Putamen (tissue), 1 donor: ENCODE measurements at regions not wholly inside any gene's neighbourhood (a gene's known extent, or its start where the extent isn't known, plus 50 kb on each side); places are given as distances from the start of the nearest gene placed in this dataset.
"Not testable (repeated sequence)": the region's sequence is repeated elsewhere in the genome, so short reads cannot be mapped to it uniquely, and the experiment has no call there.

Experiments used
- DNase-seq: peaks from one replicate; pipeline ENCODE4 v3.0.0-alpha.2; 2016; ENCODE audit warnings: low spot score

DNA sequence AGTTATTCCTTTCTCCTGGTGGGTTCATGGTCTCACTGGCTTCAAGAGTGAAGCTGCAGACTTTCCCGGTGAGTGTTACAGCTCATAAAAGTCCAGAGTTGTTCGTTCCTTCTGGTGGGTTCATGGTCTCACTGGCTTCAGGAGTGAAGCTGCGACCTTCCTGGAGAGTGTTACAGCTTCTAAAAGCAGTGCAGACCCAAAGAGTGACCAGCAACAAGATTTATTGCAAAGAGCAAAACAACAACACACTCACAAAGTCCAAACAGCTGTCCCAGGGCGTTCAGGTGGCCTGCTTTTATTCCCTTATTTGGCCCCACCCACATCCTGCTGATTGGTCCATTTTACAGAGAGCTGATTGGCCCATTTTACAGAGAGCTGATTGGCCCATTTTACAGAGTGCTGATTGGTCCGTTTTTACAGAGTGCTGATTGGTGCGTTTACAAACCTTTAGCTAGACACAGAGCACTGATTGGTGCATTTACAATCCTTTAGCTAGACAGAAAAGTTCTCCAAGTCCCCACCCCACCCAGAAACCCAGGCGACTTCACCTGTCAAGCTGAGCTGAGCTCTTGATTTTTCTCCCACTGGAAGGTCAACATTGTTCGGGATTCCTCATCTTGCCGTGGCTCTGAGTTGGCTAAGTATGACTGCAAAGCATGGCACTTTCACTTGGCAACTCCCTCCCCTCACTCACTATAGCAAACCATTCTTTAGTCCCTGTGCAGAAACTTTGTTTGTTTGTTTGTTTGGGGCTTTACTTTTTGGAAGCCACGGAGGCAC is 87.3 kb upstream of the EEPD1 start:
- not testable (repeated sequence) for DNase-seq

DNA sequence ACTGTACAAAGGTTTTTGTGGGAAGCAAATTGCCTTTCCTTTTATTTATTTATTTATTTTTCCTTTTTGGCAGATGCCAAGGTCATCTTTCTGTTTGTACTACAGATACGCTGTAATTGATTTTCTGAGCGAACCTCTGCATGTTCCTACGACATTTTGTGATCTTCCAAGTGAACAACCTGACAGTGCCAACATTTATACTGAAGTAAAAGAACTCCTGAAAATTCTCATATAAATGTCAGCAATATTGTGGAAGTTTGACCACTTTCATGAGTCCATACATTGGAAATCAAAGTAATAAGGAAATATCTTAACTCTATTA is 86.8 kb upstream of the EEPD1 start:
- DNase-seq = no peak

DNA sequence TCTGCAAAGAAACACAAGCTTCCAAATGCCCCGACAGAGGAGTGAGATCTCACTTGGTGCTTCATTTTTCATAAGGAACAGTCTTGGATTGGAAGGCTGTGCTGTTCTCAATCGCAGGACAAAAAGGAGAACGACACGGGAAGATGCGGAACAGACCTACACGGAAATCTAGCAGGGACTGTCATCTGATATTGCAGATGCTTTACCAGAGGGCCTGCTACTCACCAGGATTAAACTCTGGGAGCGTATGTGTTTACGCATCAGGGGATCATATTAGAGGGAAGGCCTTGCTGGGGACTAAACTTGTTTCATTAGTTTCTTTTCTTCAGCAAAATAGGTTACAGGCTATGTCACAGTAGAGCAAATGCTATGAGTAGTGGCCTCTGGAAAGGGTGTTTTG is 82.8 kb upstream of the EEPD1 start:
- no peak for DNase-seq

DNA sequence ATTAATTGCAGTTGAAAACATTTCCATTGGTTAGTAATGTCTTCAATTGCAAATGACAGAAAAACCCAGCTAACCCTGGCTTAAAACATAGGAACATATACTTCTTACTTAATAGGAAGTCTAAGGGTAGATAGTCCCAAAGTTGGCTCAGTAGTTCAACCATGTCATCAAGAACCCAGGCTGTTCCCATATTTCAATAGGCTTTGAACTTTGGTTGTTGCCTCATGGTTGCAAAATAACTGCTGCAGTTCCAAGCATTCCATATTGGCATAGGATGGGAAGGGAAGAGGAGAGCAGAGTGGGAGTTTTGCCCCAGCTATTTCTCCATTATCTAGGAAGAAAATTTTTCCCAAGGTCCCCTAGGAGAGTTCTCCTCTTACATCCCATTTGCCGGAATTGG is 81.4 kb upstream of the EEPD1 start:
- DNase-seq = no peak

DNA sequence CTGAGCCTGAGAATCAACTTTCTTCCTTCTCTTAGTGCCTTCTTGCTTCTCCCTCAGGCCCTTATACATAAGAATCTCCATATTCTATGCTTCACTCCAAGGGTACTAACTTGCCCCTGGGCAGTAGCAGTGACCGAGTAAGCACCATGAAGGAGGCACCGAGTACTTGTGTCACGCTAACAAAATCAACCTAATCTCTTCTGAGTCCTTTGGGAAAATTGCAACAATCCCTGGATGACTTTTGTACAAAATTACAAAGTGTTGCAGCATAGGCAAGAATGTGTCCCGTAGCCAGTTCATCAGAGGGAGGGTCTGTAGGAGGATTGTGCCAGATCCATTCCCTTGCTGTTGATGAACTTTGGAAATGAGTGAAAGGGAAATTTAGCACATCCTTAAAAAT is 80.4 kb upstream of the EEPD1 start:
- no peak for DNase-seq

DNA sequence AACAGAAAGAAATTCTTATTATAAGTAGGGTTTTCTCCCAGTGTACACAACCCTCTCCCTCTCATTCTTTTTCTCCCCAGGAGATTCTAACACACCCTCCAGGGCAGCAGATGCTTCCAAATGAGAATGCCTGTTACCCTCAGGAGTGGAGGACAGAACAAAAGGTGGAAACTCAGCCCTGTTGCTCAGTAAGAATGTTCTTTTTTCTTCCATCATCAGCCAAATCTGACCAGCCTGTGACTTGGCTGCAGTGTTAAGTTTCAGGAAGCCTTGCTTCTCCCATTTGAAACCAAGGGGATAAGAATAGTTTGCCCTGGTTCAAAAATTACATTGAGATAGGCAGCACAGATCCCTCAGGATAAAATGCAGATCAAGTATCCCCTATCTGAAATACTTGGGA is 77.5 kb upstream of the EEPD1 start:
- no peak for DNase-seq

DNA sequence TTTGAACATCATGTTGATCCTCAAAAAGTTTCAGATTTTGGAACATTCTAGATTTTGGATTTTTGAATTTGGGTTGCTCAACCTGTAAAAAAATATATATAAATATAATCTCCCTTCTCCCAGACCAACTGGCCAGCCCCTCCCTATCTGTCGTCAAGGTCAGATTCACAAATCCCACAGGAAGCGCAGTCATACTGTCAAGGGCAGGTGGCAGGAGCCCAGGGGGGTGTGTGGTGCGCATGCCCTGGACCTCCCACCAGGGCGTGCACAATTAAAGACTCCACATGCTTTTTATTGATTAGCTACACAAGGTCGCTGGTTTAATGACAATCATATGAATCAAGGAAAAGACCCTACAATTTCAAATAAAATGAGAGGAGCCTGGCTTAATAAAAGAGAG is 77.0 kb upstream of the EEPD1 start:
- DNase-seq = no peak

DNA sequence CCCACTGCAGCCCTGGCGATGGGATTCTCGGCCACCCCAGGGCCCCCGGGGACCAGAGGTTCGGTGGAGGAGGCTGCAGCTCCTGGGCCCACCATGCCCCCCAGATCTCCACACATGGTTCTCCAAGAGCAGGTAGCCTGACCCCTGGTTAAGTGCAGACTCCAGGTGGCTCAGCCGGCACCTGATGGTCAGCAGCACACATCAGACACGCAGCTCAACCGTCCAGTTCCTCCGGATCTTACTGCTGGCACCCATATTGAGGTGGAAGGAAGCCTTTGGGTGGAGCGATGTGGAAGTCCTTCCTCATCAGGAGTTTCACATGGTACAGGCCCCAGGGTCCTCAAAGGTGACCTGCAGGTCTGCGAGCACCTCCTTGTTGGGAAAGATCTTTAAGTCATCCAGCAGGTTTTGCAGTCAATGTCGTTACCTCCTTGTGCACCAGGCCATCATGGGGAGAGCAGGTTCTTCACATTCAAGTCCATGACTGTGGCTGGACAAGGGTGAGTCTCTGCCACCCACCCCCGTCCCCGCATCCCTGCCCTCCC is 74.2 kb upstream of the EEPD1 start:
- DNase-seq = no peak

DNA sequence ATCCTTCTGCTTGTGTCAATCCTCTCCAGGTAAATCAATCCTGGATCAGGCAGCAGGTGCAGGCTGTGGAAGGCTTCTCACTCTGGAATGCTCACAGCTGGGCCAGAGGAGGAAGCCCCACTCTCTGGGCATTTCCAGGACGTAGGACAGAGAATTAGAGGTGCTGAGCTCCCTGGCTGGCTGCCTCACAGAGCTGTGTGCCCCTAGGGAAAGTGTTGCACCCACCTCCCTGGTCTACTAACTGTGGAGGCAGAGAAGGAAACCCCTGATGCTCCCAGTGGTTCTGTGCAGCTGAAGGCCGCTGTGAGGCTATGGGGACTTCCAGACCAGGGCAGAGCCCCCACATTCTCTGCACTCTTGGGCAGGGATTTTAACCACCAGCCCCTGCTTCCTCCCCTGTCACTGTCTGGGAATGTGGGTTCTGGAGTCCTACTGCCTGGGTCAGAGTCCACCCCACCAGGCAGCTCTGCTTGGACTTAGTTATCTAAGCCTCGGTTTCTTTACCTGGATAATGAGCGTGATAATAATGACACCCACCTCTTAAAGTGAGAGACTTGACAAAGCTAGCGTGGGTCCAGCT is 73.5 kb upstream of the EEPD1 start:
- no peak for DNase-seq

DNA sequence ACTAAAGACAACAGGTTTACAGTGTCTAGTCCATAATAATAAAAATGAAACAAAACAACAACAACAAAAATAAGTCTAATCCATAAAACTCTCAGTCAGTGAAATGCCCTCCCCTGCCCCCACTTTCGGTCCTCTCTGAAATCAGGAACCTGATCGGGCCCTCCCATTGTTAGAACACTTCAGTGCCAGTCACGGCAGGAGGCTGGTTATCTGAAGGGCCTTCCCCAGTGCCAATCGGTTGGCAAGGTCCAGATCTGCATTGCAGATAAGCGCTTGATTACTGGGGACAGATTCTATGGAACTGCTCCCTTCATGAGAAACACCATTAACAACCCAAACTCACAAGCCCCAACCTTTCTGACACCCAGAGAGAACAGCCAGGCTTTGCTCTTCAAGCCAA is 72.2 kb upstream of the EEPD1 start:
- no peak for DNase-seq

DNA sequence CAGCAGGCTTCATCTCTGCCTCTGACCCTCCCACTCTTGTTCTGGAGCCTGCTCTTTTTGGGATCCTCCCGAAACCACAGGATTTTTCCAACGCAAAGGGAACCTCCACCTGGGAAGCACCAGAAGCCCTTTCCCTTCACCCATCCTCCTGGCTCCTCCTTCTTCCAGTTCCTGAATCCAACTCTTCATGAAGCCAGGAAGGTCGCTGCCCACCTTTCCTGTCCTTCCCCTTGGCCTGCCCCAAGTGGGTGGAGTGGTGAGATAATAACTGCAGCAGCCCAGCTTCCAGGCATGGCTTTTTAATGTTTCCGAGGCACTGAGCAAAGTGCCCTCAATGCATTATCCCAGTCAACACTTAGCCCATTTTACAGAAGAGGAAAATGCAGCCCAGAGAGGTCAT is 70.8 kb upstream of the EEPD1 start:
- DNase-seq = no peak

DNA sequence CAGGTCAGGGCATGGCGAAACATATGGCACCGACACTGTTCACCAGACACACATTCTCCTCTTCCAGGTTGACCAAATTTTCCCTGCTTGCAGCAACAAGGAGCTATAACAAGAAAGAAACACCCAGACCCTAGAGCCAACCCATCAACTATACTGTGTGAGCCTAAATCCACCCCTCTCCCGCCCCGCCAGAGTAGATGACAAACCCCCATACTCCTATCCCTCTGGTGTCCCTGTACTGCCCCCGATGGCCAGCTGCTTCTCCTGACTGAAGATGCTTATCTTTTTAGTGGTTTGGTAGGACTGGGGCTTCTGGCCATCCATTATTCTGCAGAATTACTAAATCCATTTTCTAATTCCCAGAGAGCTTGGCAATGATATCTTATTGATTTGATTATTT is 70.1 kb upstream of the EEPD1 start:
- no peak for DNase-seq

DNA sequence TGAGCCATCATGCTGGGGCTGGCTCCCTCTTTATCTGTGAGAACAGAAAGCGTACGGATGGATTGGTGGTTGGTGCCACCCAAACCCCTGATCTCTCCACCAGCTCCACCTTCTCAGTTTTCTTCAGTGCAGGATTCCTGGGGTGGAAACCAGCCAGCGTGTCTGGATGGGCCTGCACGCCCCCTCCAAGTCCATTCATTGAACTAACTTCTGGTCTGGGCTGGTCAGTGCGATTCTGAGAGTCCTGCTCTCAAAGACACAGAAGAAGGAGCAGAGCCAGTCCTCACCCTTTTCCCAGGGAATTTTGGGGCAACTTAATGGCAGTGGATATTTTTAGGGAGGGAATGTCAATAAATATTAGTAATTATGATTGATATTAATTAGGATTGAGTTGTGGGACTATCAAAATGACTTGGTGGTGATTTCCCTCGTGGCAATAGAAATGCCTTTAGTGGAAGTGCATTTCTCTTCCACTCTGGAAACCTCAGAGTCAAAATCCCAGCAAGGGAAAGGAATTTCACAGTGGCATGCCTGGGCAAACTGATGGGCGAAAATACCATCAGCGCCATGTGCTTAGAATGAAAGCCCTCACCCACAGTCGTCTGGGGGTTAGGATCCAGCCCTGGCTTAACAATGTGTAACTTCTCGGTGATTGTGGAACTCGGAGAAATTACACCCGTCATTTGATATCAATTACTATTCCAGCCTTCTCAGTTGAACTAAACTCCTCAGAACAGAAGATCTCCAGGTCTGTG is 69.3 kb upstream of the EEPD1 start:
- DNase-seq = no peak

DNA sequence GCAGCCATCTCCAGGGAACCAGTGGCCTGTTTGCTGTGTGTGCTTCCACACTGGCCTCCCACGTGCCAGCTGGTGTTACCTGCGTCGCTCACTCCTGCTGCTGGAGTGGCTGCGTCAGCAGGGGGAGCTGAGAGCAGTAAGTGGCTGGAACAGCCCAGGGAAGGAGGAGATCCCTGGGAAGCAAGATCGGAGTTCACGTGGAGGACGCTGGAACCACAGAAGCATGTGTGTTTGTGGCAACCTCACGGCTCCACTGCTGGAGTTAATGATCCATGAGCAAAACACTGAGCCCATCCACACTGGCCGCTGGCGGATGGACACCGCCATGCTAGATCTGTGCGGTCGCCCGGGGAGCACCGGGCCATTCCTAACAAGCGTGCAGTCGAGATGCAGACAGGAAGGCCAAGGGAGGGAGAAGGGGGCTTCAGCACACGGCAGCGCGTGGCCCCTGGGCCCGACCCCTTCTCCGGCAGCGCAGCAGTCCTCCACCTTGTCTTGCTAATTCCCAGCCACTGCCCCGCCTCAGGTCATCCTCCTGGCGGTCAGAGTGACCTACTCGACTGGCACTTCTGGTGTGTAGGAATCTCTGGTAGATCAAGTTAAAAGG is 68.5 kb upstream of the EEPD1 start:
- DNase-seq = no peak

DNA sequence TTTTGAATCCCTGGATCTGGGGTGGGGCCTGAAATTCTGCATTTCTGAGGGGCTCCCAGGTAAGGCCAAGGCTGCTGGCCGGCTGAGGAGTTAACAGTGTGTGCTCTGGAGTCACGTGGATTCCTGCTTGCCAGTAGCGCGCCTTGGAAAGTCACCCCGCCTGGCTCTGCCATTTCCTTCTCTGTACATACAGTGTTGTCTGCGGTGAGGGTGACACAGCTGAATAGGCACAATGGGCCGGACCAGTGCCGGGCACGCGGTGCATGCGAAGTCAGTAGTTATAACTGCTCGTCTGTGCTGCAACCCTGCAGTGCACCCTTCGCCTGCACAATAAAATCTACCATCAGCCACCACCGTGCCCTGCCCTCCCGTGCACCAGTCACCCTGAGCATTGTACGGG is 68.0 kb upstream of the EEPD1 start:
- DNase-seq = no peak

DNA sequence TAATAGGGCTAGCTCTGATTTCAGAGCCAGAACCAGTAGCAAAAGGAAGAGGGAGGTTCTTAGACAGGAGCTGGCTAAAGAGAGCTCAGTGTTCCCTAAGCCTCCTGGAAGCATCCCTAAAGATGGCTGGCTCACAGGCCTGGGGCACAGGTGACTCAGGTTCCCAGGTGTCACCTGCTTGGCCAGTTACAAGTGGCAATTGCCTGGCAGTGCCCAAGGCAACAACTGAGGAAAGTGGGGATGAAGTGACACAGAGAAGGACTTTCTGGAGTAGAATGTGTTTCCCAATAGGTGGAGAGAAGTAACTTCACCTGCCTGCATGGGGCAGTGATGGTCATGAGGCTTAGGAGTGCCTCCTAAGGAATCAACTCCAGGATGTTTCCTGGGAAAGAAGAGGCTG is 66.5 kb upstream of the EEPD1 start:
- no peak for DNase-seq

DNA sequence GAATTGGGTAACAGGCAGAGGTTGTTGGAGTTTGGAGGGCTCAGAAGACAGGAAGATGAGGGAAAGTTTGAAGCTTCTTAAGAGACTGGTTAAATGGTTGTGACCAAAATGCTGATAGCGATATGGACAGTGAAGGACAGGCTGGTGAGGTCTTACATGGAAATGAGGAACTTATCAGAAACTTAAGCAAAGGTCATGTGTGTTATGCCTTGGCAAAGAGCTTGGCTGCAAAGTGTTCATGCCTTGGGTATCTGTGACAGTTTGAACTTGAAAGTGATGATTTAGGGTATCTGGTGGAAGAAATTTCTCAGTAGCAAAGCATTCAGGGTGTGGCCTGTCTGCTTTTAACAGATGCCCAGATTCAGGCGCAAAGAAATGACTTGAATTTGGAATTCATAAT is 64.5 kb upstream of the EEPD1 start:
- DNase-seq = no peak

DNA sequence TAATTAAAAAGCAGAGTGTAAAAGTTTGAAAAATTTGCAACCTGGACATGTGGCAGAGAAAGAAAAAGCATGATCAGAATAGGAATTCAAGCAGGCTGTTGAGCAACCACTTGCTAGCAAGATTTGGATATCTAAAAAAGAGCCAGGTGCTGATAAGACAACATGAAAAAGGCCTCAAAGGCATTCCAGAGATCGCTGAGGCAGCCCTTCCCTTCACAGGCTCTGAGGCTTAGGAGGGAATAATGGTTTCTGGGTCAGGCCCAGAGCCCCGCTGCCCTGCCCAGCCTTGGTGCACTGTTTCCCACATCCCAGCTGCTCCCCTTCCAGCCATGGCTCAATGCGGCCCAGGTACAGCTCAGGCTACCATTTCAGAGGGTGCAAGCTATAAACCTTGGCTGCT is 64.1 kb upstream of the EEPD1 start:
- no peak for DNase-seq

DNA sequence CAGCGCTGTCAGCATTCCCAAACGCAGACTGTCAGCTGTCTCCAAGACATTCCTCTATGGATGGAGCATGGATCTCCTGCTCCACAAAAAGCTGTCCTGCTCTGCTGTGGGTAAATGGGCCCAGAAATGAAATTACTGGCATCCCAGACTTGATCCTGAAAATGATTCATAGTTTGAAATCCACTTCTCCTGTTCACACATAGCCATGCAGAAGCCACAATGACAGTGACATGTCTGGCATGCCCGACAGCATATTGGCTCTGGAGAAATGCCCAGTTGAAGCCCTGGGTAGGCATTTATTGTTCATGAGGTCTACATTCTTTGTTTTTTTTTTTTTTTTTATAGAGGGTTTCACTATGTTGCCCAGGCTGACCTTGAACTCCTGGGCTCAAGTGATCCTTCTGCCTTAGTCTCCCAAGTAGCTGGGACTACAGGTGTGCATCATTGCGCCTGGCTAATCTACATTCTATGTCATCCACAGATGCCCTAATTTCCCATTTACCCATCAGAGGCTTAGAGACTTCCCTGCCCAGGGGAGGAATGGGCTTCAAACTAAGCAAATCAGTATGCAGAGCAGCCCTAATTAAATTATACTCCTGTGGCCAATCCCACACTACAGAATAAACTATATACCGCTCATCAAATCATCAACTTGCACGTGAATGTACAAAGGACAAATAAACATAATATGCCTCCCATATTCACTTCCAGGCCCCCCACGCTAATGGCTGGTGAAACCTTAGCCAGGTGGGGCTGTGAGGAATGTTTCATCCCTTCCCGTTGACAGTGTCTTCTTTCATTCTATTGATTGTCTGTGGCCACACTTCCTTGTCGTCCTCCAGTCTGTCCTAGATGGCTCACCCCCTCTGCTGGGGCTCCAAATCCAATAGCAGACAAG is 61.8 kb upstream of the EEPD1 start:
- no peak for DNase-seq

DNA sequence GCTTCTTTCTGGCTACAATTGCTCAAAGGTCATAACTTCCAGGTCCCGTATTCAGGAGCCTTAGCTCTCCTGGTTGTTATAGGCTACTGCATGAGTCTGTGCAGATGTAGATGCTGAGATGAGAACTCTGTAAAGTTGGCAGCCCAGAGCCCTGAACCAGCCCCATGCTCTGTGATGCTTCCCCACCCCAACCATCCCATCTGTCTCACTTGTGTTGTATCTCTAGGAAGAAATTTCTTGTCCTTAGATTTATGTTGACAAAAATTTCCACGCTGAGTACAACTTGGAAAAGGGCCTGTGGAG is 61.2 kb upstream of the EEPD1 start:
- DNase-seq = no peak

DNA sequence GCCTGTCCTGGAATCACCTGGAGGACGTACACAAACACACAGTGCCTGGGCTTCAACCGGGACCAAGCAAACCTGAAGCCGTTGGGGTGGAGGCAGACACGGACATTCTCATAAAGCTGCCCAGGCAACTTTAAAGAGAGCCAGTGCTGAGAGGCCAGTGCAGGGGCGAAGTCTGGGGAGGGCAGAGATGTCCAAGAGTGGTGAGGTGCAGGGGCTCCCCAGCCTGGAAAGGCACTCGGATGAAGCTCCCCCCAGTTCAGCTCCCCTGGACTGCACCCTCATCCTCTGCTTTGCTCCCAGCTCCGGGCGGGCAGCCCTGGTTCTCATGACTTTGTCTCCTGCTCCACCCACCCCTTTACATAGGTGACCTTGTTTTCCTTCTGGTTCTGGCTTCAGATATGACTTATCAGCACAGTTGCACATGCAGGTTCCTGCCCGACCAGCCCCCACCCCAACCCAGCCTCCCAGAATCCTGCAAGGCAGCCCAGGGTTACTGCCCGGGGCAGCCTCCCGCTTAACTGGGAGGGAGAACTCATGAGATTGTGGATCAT is 60.8 kb upstream of the EEPD1 start:
- no peak for DNase-seq
